HepG2 (cell line): ENCODE measurements at regions not wholly inside any gene's neighbourhood (a gene's known extent, or its start where the extent isn't known, plus 50 kb on each side); places are given as distances from the start of the nearest gene placed in this dataset.

ENCODE experiments used
- ATAC-seq: fragments of 200-7000 bp; cut with Tn5 transposase; 3 replicates; pipeline ENCODE4 v1.9.1; 2020; ENCODE audit warnings: mild to moderate bottlenecking, moderate library complexity
- BruUV-seq: library from RNA; stranded (reverse); fragments of 400-500 nt; replicated peaks from 2 replicates; lab custom pipeline; 2021; lab: Mats Ljungman, UMichigan
- CTCF ChIA-PET: fragments of 300-600 bp; formaldehyde crosslinking; extraction: SDS; loops from one replicate; lab custom pipeline; 2021; ENCODE audit warnings: low total read pairs, inconsistent platforms, low intra/inter-chr PET ratio; lab: Yijun Ruan, JAX
- POLR2A ChIA-PET: fragments of 350-600 bp; sonication (Branson Sonifier 250); formaldehyde crosslinking; loops from one replicate; lab custom pipeline; 2020; ENCODE audit warnings: antibody characterized with exemption, inconsistent platforms; lab: Yijun Ruan, JAX
- DNase-seq: peaks from one replicate; pipeline ENCODE4 v3.0.0-alpha.2; 2015; ENCODE audit warnings: low spot score
- FAIRE-seq: peaks from 3 replicates; lab custom pipeline; 2011; peaks lifted over from hg19 to GRCh38; lab: Jason Lieb, UNC
- H2AFZ ChIP-seq: one replicate; pipeline ENCODE4 v1.6.1; 2011; ENCODE audit warnings: low read length, inconsistent platforms
- H3K27ac ChIP-seq: fragments of 300-600 bp; 3 replicates; pipeline ENCODE4 v1.8.0; 2011; ENCODE audit warnings: mixed run types, mild to moderate bottlenecking, mixed read lengths, low read length, inconsistent platforms; ENCODE audit not compliant: insufficient read depth; ENCODE audit errors: extremely low read length
- H3K27me3 ChIP-seq, 2 experiments: fragments of 200-600 bp in 1 of 2; 2 replicates in 1 of 2; 3 replicates in 1 of 2; pipeline versions ENCODE4 v1.6.0 to v1.8.0; 2011; ENCODE audit warnings: low read length in 2 of 2, mild to moderate bottlenecking in 2 of 2, moderate library complexity in 2 of 2, inconsistent platforms in 1 of 2; ENCODE audit not compliant: insufficient read depth in 2 of 2, control insufficient read depth in 1 of 2
- H3K36me3 ChIP-seq, 2 experiments: fragments of 200-600 bp in 1 of 2; replicated peaks in 1 of 2; 2 replicates in 1 of 2; 3 replicates in 1 of 2; pipeline versions ENCODE4 v1.5.1 to v1.8.0; 2011; ENCODE audit warnings: low read length in 2 of 2, inconsistent platforms in 1 of 2; ENCODE audit not compliant: insufficient read depth in 2 of 2, control insufficient read depth in 1 of 2
- H3K4me1 ChIP-seq: 2 replicates; pipeline ENCODE4 v1.5.1; 2012; ENCODE audit warnings: low read length, inconsistent platforms; ENCODE audit not compliant: insufficient read depth
- H3K4me2 ChIP-seq: 2 replicates; pipeline ENCODE4 v1.6.0; 2011; ENCODE audit warnings: low read depth, low read length, inconsistent platforms
- H3K4me3 ChIP-seq, 3 experiments: fragments of 200-600 bp in 1 of 3; sonication (generic), shearing (Covaris generic) in 1 of 3; replicated peaks in 1 of 3; 2 replicates each; pipeline ENCODE4 v1.5.1; 2011 to 2016; ENCODE audit warnings: low read length in 3 of 3, inconsistent platforms in 2 of 3, low read depth in 2 of 3, mild to moderate bottlenecking in 2 of 3, control low read depth in 1 of 3, mixed read lengths in 1 of 3; ENCODE audit not compliant: insufficient read depth in 1 of 3
- H3K79me2 ChIP-seq: one replicate; pipeline ENCODE4 v1.6.1; 2011; ENCODE audit warnings: low read length, inconsistent platforms; ENCODE audit not compliant: insufficient read depth
- H3K9ac ChIP-seq: 2 replicates; pipeline ENCODE4 v1.6.0; 2011; ENCODE audit warnings: mild to moderate bottlenecking, low read depth, low read length, inconsistent platforms; ENCODE audit not compliant: insufficient read depth
- H3K9me3 ChIP-seq: 2 replicates; pipeline ENCODE4 v1.5.1; 2012; ENCODE audit warnings: mild to moderate bottlenecking, low read length
- H4K20me1 ChIP-seq: 2 replicates; pipeline ENCODE4 v1.6.0; 2011; ENCODE audit warnings: inconsistent platforms, mild to moderate bottlenecking, low read length, moderate library complexity; ENCODE audit not compliant: insufficient read depth
- ERF ChIP-seq: IDR thresholded peaks from 2 replicates; pipeline ENCODE4 v1.6.1; 2018; ENCODE audit warnings: missing biosample characterization, missing genetic modification reagents
- ISX ChIP-seq: sonication (generic); formaldehyde crosslinking; conservative IDR thresholded peaks from 2 replicates; pipeline ENCODE4 v1.5.0; 2020; ENCODE audit warnings: missing genetic modification reagents
- KDM5B ChIP-seq: sonication (generic); formaldehyde crosslinking; IDR thresholded peaks from 2 replicates; pipeline ENCODE4 v1.4.0; 2020; ENCODE audit warnings: missing genetic modification reagents, mild to moderate bottlenecking, borderline replicate concordance
- KLF15 ChIP-seq: sonication (generic); formaldehyde crosslinking; IDR thresholded peaks from 2 replicates; pipeline ENCODE4 v1.8.1; 2023; ENCODE audit warnings: borderline replicate concordance, mild to moderate bottlenecking, inconsistent platforms, missing genetic modification reagents, mixed read lengths
- KMT2B ChIP-seq: IDR thresholded peaks from 2 replicates; pipeline ENCODE4 v1.6.1; 2016; ENCODE audit warnings: missing genetic modification reagents, missing compliant biosample characterization
- NFATC3 ChIP-seq: sonication (generic); formaldehyde crosslinking; IDR thresholded peaks from 2 replicates; pipeline ENCODE4 v1.5.1; 2020; ENCODE audit warnings: mild to moderate bottlenecking, missing genetic modification reagents
- PAX8 ChIP-seq: sonication (generic); formaldehyde crosslinking; IDR thresholded peaks from 2 replicates; pipeline ENCODE4 v1.8.0; 2022; ENCODE audit warnings: mild to moderate bottlenecking, missing genetic modification reagents, borderline replicate concordance
- POLR2A ChIP-seq, 2 experiments: IDR thresholded peaks; 2 replicates each; pipeline ENCODE4 v1.6.1; 2011; ENCODE audit warnings: low read depth in 2 of 2, low read length in 2 of 2, mild to moderate bottlenecking in 1 of 2, moderate library complexity in 1 of 2; ENCODE audit not compliant: insufficient read depth in 1 of 2
- RXRB ChIP-seq: IDR thresholded peaks from 2 replicates; pipeline ENCODE4 v1.6.1; 2016; ENCODE audit warnings: borderline replicate concordance, missing genetic modification reagents, missing compliant biosample characterization
- ZNF3 ChIP-seq: IDR thresholded peaks from 2 replicates; pipeline ENCODE4 v1.7.0; 2017; ENCODE audit warnings: inconsistent platforms
- WGBS: methylation state at CpG from one replicate; pipeline ENCODE4 v1.1.6; 2017; ENCODE audit warnings: low lambda C conversion rate; 5-methylcytosine and 5-hydroxymethylcytosine counted together
- in situ Hi-C: cut with HindIII; loops from 2 replicates; pipeline ENCODE4 v1.10.0; 2017; ENCODE audit warnings: low pct_unique_long_range_greater_than_20kb; ENCODE audit not compliant: extremely low pct_ligation_motif_present
- intact Hi-C: fragments of 100-400 bp; cut with micrococcal nuclease; formaldehyde crosslinking; loops from one replicate; pipeline ENCODE4 v1.10.0; 2022; ENCODE audit not compliant: unreplicated experiment
- TF ChIP-seq, protein P1 (sequence below): IDR thresholded peaks from 2 replicates; pipeline ENCODE4 v1.6.1; 2012; ENCODE audit warnings: inconsistent platforms
- TF ChIP-seq, protein P2 (sequence below): sonication (generic); formaldehyde crosslinking; IDR thresholded peaks from 2 replicates; pipeline ENCODE4 v1.4.0; 2020; ENCODE audit warnings: missing genetic modification reagents, borderline replicate concordance

GRCh38 chr12:39070775-39071174, 165.4 kb upstream of the CPNE8 start:
- BruUV-seq: no TSS peak
- ChIA-PET CTCF (no interaction called here), POLR2A (no interaction called here)
- Histone ChIP-seq H3K79me2 (no peaks in the 10 kb centered on the region), H4K20me1 (no peaks in the 10 kb centered on the region), H3K4me3 (no peak overlapping the region), H3K9me3 (no peaks in the 10 kb centered on the region), H3K27ac (no peak overlapping the region), H3K4me1 (no peaks in the 10 kb centered on the region), H3K4me2 (no peak overlapping the region), H3K27me3 (no peaks in the 10 kb centered on the region), H3K36me3 (no peaks in the 10 kb centered on the region), H3K9ac (no peak overlapping the region), H2AFZ (no peak overlapping the region)
- no peak for TF ChIP-seq ZNF3 (CRISPR knock-in tag)
- no peak for TF ChIP-seq KDM5B (CRISPR knock-in tag)
- no peak for TF ChIP-seq ISX (CRISPR knock-in tag)
- TF ChIP-seq KMT2B (CRISPR knock-in tag): no peak
- TF ChIP-seq, protein P1, sequence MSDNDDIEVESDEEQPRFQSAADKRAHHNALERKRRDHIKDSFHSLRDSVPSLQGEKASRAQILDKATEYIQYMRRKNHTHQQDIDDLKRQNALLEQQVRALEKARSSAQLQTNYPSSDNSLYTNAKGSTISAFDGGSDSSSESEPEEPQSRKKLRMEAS: no peak
- TF ChIP-seq KLF15: no peak
- no peak for TF ChIP-seq RXRB (CRISPR knock-in tag)
- no peak for TF ChIP-seq POLR2A (IDR thresholded peaks at IDR 0.05; ENCODE audit: insufficient read depth in 1 of 2, low read depth in 2 of 2, low read length in 2 of 2)
- no peak for TF ChIP-seq NFATC3 (CRISPR knock-in tag)
- TF ChIP-seq, protein P2, sequence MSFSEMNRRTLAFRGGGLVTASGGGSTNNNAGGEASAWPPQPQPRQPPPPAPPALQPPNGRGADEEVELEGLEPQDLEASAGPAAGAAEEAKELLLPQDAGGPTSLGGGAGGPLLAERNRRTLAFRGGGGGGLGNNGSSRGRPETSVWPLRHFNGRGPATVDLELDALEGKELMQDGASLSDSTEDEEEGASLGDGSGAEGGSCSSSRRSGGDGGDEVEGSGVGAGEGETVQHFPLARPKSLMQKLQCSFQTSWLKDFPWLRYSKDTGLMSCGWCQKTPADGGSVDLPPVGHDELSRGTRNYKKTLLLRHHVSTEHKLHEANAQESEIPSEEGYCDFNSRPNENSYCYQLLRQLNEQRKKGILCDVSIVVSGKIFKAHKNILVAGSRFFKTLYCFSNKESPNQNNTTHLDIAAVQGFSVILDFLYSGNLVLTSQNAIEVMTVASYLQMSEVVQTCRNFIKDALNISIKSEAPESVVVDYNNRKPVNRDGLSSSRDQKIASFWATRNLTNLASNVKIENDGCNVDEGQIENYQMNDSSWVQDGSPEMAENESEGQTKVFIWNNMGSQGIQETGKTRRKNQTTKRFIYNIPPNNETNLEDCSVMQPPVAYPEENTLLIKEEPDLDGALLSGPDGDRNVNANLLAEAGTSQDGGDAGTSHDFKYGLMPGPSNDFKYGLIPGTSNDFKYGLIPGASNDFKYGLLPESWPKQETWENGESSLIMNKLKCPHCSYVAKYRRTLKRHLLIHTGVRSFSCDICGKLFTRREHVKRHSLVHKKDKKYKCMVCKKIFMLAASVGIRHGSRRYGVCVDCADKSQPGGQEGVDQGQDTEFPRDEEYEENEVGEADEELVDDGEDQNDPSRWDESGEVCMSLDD (CRISPR knock-in tag): no peak
- TF ChIP-seq PAX8 (CRISPR knock-in tag): no peak
- no peak for TF ChIP-seq ERF (CRISPR knock-in tag)
- in situ Hi-C loops (no loop called here), intact Hi-C loops (no loop called here)
- ATAC-seq (no peak), DNase-seq (no peak), FAIRE-seq (no peak)
- 0% methylated on average over 2 of the region's 2 CpGs for WGBS
